ENCODE measurements at regions not wholly inside any gene's neighbourhood (a gene's known extent, or its start where the extent isn't known, plus 50 kb on each side); places are given as distances from the start of the nearest gene placed in this dataset.

DNA sequence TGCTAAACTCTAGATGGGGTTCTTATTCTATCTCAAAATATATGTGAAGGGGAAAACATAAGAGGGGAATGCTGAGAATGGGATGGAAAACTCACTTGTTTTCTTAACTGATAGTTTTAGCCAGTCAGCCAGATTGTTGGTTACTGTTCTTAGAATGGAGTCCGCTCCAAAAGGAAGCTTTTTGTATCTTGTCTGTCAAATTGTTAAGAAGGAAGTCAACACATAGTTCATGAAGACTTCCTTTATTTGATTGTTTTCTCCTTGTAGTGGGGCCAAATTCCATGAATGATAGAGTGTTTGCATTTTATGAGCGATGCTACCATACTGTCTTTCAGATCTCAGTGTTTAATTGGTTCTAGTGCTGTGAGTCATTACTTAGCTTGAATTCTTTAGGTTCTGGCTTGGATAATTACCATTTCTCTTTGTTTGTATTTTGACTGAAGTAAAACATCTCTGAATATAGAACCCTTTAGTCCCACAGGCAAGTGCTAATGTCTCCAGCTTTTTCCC, 98.3 kb upstream of the GOT2 start:
- TF ChIP-seq POLR2AphosphoS5 (IDR thresholded peaks at IDR 0.05): no peak
- TF ChIP-seq, protein P1, sequence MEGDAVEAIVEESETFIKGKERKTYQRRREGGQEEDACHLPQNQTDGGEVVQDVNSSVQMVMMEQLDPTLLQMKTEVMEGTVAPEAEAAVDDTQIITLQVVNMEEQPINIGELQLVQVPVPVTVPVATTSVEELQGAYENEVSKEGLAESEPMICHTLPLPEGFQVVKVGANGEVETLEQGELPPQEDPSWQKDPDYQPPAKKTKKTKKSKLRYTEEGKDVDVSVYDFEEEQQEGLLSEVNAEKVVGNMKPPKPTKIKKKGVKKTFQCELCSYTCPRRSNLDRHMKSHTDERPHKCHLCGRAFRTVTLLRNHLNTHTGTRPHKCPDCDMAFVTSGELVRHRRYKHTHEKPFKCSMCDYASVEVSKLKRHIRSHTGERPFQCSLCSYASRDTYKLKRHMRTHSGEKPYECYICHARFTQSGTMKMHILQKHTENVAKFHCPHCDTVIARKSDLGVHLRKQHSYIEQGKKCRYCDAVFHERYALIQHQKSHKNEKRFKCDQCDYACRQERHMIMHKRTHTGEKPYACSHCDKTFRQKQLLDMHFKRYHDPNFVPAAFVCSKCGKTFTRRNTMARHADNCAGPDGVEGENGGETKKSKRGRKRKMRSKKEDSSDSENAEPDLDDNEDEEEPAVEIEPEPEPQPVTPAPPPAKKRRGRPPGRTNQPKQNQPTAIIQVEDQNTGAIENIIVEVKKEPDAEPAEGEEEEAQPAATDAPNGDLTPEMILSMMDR (IDR thresholded peaks at IDR 0.05): no peak

All from prostate gland (tissue), 2 donors.